NCI-H2029 (cell line): ENCODE measurements at regions not wholly inside any gene's neighbourhood (a gene's known extent, or its start where the extent isn't known, plus 50 kb on each side); places are given as distances from the start of the nearest gene placed in this dataset.

Experiments used
- DNase-seq: peaks from one replicate; lab custom pipeline; 2025; lab: John Stamatoyannopoulos, UW

- no peak for DNase-seq
Measured at GRCh38 chr6:41429506-41430504, 94.4 kb downstream of the NCR2 start.

- no peak for DNase-seq
Measured at GRCh38 chr6:41430875-41431274, 95.5 kb downstream of the NCR2 start.

- no peak for DNase-seq
Measured at GRCh38 chr6:41432280-41432679, 96.9 kb downstream of the NCR2 start.

- no peak for DNase-seq
Measured at GRCh38 chr6:41434803-41435481, 99.5 kb downstream of the NCR2 start.

GRCh38 chr6:41437604-41438003 is 102.2 kb downstream of the NCR2 start:
- DNase-seq: no peak

GRCh38 chr6:41438746-41439145 is 103.3 kb downstream of the NCR2 start:
- no peak for DNase-seq

- DNase-seq: no peak
Measured at GRCh38 chr6:41439524-41440418, 104.4 kb downstream of the NCR2 start.

GRCh38 chr6:41440958-41441357 is 105.2 kb upstream of the FOXP4 start:
- DNase-seq: no peak

GRCh38 chr6:41441598-41442351 is 104.4 kb upstream of the FOXP4 start:
- no peak for DNase-seq

GRCh38 chr6:41442352-41442672 is 103.9 kb upstream of the FOXP4 start:
- DNase-seq: no peak

GRCh38 chr6:41442800-41443501 is 103.2 kb upstream of the FOXP4 start:
- peak; percentile 30 for DNase-seq

- DNase-seq: no peak
Measured at GRCh38 chr6:41443616-41444525, 102.3 kb upstream of the FOXP4 start.

GRCh38 chr6:41445261-41445660 is 100.9 kb upstream of the FOXP4 start:
- no peak for DNase-seq

- DNase-seq: no peak
Measured at GRCh38 chr6:41446132-41446531, 100.0 kb upstream of the FOXP4 start.

- DNase-seq: no peak
Measured at GRCh38 chr6:41446907-41447545, 99.2 kb upstream of the FOXP4 start.

- DNase-seq: no peak
Measured at GRCh38 chr6:41448256-41448655, 97.9 kb upstream of the FOXP4 start.

GRCh38 chr6:41449399-41450245 is 96.6 kb upstream of the FOXP4 start:
- DNase-seq: peak; percentile 57

- DNase-seq: no peak
Measured at GRCh38 chr6:41450581-41450980, 95.6 kb upstream of the FOXP4 start.
